ENCODE measurements at regions not wholly inside any gene's neighbourhood (a gene's known extent, or its start where the extent isn't known, plus 50 kb on each side); places are given as distances from the start of the nearest gene placed in this dataset.

DNA sequence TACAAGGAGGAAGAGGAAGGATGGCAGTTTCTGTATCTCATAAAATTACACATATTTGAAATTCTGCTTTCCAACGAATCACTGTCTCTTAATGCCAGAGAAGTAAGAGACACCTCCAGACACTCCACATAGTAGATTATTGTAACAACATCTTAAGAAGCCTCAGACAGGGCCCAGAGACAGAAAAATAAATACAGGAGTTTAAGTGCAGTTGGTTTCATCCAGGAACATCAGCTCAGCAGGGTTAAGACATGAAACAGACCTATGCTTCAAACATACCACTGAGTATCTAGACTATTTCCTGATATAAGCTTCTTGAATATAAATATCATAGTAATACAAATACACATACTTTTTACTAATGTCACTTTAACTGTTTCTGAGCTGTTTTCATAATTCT is 290.3 kb downstream of the ADAMTS20 start:
- Histone ChIP-seq H3K27me3 (ENCODE audit: control insufficient read depth in 2 of 2, insufficient read depth in 2 of 2, low read length in 2 of 2) (no peaks in the 10 kb centered on the region), H3K4me1 (ENCODE audit: control insufficient read depth in 2 of 2, insufficient read depth in 2 of 2, low read length in 2 of 2) (no peaks in the 10 kb centered on the region), H3K4me3 (ENCODE audit: low read length) (no peak overlapping the region), H3K27ac (ENCODE audit: low read depth, low read length) (no peak overlapping the region), H3K36me3 (ENCODE audit: control insufficient read depth in 2 of 3, insufficient read depth in 3 of 3, low read length in 3 of 3) (no peaks in the 10 kb centered on the region), H3K9me3 (ENCODE audit: control insufficient read depth in 2 of 3, low read length in 3 of 3) (no peaks in the 10 kb centered on the region)
- no peak for ATAC-seq
- no peak for DNase-seq
- no peaks in the 10 kb centered on the region for H3K27me3 Mint-ChIP-seq
- CTCF ChIA-PET: no interaction called here
- intact Hi-C loops (cut with micrococcal nuclease): no loop called here
- peaks cover 0 to 10% (median 2%) of the 10 kb centered on the region in 11 donors for H3K9me3 Mint-ChIP-seq
- no peak overlapping the region for H3K27ac Mint-ChIP-seq
- no peaks in the 10 kb centered on the region for H3K4me1 Mint-ChIP-seq
- H3K4me3 Mint-ChIP-seq: no peak overlapping the region
- POLR2A ChIA-PET: no interaction called here
- H3K36me3 Mint-ChIP-seq: no peaks in the 10 kb centered on the region

GRCh38 chr12:43255522-43256111 is 296.4 kb downstream of the ADAMTS20 start:
- H3K36me3 Mint-ChIP-seq: no peaks in the 10 kb centered on the region
- H3K27ac ChIP-seq (ENCODE audit: low read depth, low read length): no peak overlapping the region
- H3K4me1 Mint-ChIP-seq: no peaks in the 10 kb centered on the region
- no peaks in the 10 kb centered on the region for H3K36me3 ChIP-seq (ENCODE audit: control insufficient read depth in 2 of 3, insufficient read depth in 3 of 3, low read length in 3 of 3)
- DNase-seq (no peak), ATAC-seq (no peak)
- intact Hi-C loops (cut with micrococcal nuclease): no loop called here
- POLR2A ChIA-PET: no interaction called here
- no peak overlapping the region for H3K27ac Mint-ChIP-seq
- H3K4me3 Mint-ChIP-seq: no peak overlapping the region
- no peak overlapping the region for H3K4me3 ChIP-seq (ENCODE audit: low read length)
- H3K27me3 ChIP-seq (ENCODE audit: control insufficient read depth in 2 of 2, insufficient read depth in 2 of 2, low read length in 2 of 2): no peaks in the 10 kb centered on the region
- H3K9me3 Mint-ChIP-seq: peaks cover 0 to 12% (median 0%) of the 10 kb centered on the region in 11 donors
- no peaks in the 10 kb centered on the region for H3K9me3 ChIP-seq (ENCODE audit: control insufficient read depth in 2 of 3, low read length in 3 of 3)
- H3K27me3 Mint-ChIP-seq: no peaks in the 10 kb centered on the region
- H3K4me1 ChIP-seq (ENCODE audit: control insufficient read depth in 2 of 2, insufficient read depth in 2 of 2, low read length in 2 of 2): no peaks in the 10 kb centered on the region
- CTCF ChIA-PET: interaction anchor here (0.7 kb wide), 1 partner anchor 419 kb away, joined by 3 read pairs; no protein-coding TSS in a partner anchor

DNA sequence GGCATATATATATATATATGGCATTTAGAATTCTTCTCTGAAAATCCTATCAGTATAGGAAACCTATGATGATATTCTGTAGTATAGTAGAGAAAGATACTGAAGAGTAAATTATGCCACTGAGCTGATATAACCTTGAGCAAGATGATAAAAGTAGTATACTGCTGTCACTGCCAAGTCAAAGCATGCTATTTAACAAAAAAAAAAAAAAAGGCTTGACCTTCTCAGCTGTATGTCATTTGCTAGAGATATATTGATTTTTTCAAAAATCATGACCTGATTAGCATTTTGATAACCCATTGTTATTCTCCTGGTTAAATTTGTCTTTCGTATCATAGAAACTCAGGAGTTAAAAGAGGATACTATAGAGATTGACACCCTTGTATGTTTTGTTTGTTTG is 299.4 kb downstream of the ADAMTS20 start:
- ChIA-PET CTCF (no interaction called here), POLR2A (no interaction called here)
- Mint-ChIP-seq H3K27me3 (no peaks in the 10 kb centered on the region), H3K4me1 (no peaks in the 10 kb centered on the region), H3K36me3 (no peaks in the 10 kb centered on the region), H3K27ac (no peak overlapping the region), H3K9me3 (peaks cover 0 to 12% (median 0%) of the 10 kb centered on the region in 11 donors), H3K4me3 (no peak overlapping the region)
- H3K27me3 ChIP-seq (ENCODE audit: control insufficient read depth in 2 of 2, insufficient read depth in 2 of 2, low read length in 2 of 2): no peaks in the 10 kb centered on the region
- no peak overlapping the region for H3K27ac ChIP-seq (ENCODE audit: low read depth, low read length)
- H3K4me3 ChIP-seq (ENCODE audit: low read length): no peak overlapping the region
- DNase-seq (no peak), ATAC-seq (no peak)
- no peaks in the 10 kb centered on the region for H3K4me1 ChIP-seq (ENCODE audit: control insufficient read depth in 2 of 2, insufficient read depth in 2 of 2, low read length in 2 of 2)
- H3K36me3 ChIP-seq (ENCODE audit: control insufficient read depth in 2 of 3, insufficient read depth in 3 of 3, low read length in 3 of 3): no peaks in the 10 kb centered on the region
- intact Hi-C loops (cut with micrococcal nuclease): no loop called here
- H3K9me3 ChIP-seq (ENCODE audit: control insufficient read depth in 2 of 3, low read length in 3 of 3): no peaks in the 10 kb centered on the region

DNA sequence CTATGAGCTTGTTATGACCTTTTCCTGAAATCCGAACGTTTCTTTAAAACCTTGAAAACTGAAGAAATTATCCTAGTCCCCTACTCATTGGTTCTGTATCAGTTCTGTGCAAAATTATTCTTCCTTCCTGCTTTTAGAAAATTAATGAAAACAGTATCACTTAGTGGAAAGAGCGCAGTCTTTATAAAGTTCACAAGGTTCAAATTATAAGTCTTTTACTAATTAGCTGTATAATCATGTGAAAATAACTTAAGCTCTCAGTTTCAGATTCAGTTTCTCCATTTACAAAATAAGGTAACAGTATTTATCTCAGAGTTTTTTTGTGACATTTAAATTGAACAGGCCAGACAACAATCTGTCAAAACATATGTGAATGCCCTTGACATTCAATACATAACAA is 306.1 kb downstream of the ADAMTS20 start:
- Histone ChIP-seq H3K27me3 (ENCODE audit: control insufficient read depth in 2 of 2, insufficient read depth in 2 of 2, low read length in 2 of 2) (no peaks in the 10 kb centered on the region), H3K9me3 (ENCODE audit: control insufficient read depth in 2 of 3, low read length in 3 of 3) (no peaks in the 10 kb centered on the region), H3K27ac (ENCODE audit: low read depth, low read length) (no peak overlapping the region), H3K4me3 (ENCODE audit: low read length) (no peak overlapping the region), H3K4me1 (ENCODE audit: control insufficient read depth in 2 of 2, insufficient read depth in 2 of 2, low read length in 2 of 2) (no peaks in the 10 kb centered on the region), H3K36me3 (ENCODE audit: control insufficient read depth in 2 of 3, insufficient read depth in 3 of 3, low read length in 3 of 3) (no peaks in the 10 kb centered on the region)
- CTCF ChIA-PET: no interaction called here
- intact Hi-C loops (cut with micrococcal nuclease): no loop called here
- no peaks in the 10 kb centered on the region for H3K36me3 Mint-ChIP-seq
- H3K4me1 Mint-ChIP-seq: no peaks in the 10 kb centered on the region
- H3K27ac Mint-ChIP-seq: no peak overlapping the region
- H3K27me3 Mint-ChIP-seq: no peaks in the 10 kb centered on the region
- POLR2A ChIA-PET: no interaction called here
- H3K9me3 Mint-ChIP-seq: peaks cover 0 to 10% (median 0%) of the 10 kb centered on the region in 11 donors
- H3K4me3 Mint-ChIP-seq: no peak overlapping the region
- DNase-seq (no peak), ATAC-seq (no peak)

DNA sequence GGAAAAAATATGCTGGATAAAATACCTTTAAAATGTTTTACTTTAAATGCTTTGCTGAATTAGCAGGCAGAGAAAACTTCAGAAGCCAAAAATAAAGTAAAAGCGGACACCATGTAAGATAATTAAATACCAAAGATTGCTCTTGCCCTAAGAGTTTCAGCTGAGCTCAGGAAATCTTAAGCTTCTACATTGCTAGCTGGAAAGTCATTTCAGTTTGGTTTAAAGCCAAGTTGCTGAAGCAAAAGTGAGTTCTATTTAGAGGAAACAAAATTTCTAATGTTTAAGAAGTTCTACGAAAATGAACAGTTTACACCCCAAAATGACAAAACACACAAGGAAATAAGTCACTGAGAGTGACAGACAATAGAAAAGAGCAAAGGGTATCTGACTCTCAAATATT is 310.0 kb downstream of the ADAMTS20 start:
- Mint-ChIP-seq H3K4me3 (no peak overlapping the region), H3K27ac (no peak overlapping the region), H3K36me3 (no peaks in the 10 kb centered on the region), H3K4me1 (no peaks in the 10 kb centered on the region), H3K27me3 (no peaks in the 10 kb centered on the region), H3K9me3 (peaks cover 0 to 21% (median 3%) of the 10 kb centered on the region in 11 donors)
- Histone ChIP-seq H3K9me3 (ENCODE audit: control insufficient read depth in 2 of 3, low read length in 3 of 3) (no peaks in the 10 kb centered on the region), H3K36me3 (ENCODE audit: control insufficient read depth in 2 of 3, insufficient read depth in 3 of 3, low read length in 3 of 3) (no peaks in the 10 kb centered on the region), H3K4me3 (ENCODE audit: low read length) (no peak overlapping the region), H3K4me1 (ENCODE audit: control insufficient read depth in 2 of 2, insufficient read depth in 2 of 2, low read length in 2 of 2) (no peaks in the 10 kb centered on the region), H3K27ac (ENCODE audit: low read depth, low read length) (no peak overlapping the region), H3K27me3 (ENCODE audit: control insufficient read depth in 2 of 2, insufficient read depth in 2 of 2, low read length in 2 of 2) (no peaks in the 10 kb centered on the region)
- CTCF ChIA-PET: no interaction called here
- no peak for DNase-seq
- ATAC-seq: no peak
- POLR2A ChIA-PET: no interaction called here
- intact Hi-C loops (cut with micrococcal nuclease): no loop called here

- ChIA-PET POLR2A (interaction anchor here (0.6 kb wide), 1 partner anchor 77 kb away, joined by 3 read pairs; no protein-coding TSS in a partner anchor), CTCF (no interaction called here)
- Histone ChIP-seq H3K4me3 (ENCODE audit: low read length) (no peak overlapping the region), H3K27me3 (ENCODE audit: control insufficient read depth in 2 of 2, insufficient read depth in 2 of 2, low read length in 2 of 2) (no peaks in the 10 kb centered on the region), H3K4me1 (ENCODE audit: control insufficient read depth in 2 of 2, insufficient read depth in 2 of 2, low read length in 2 of 2) (no peaks in the 10 kb centered on the region), H3K36me3 (ENCODE audit: control insufficient read depth in 2 of 3, insufficient read depth in 3 of 3, low read length in 3 of 3) (no peaks in the 10 kb centered on the region), H3K27ac (ENCODE audit: low read depth, low read length) (no peak overlapping the region), H3K9me3 (ENCODE audit: control insufficient read depth in 2 of 3, low read length in 3 of 3) (no peaks in the 10 kb centered on the region)
- Mint-ChIP-seq H3K4me3 (no peak overlapping the region), H3K9me3 (peaks cover 0 to 17% (median 4%) of the 10 kb centered on the region in 11 donors), H3K27me3 (no peaks in the 10 kb centered on the region), H3K36me3 (no peaks in the 10 kb centered on the region), H3K4me1 (no peaks in the 10 kb centered on the region), H3K27ac (no peak overlapping the region)
- ATAC-seq (no peak), DNase-seq (no peak)
- intact Hi-C loops (cut with micrococcal nuclease): no loop called here
Measured at GRCh38 chr12:43238281-43238680, 313.7 kb downstream of the ADAMTS20 start.

GRCh38 chr12:43237238-43237879 is 314.6 kb downstream of the ADAMTS20 start:
- Mint-ChIP-seq H3K27me3 (no peaks in the 10 kb centered on the region), H3K4me3 (no peak overlapping the region), H3K36me3 (no peaks in the 10 kb centered on the region), H3K27ac (no peak overlapping the region), H3K9me3 (peaks cover 0 to 17% (median 4%) of the 10 kb centered on the region in 11 donors), H3K4me1 (no peaks in the 10 kb centered on the region)
- DNase-seq (no peak), ATAC-seq (no peak)
- POLR2A ChIA-PET: interaction anchor here (0.6 kb wide), 1 partner anchor 78 kb away, joined by 3 read pairs; no protein-coding TSS in a partner anchor
- Histone ChIP-seq H3K4me3 (ENCODE audit: low read length) (no peak overlapping the region), H3K4me1 (ENCODE audit: control insufficient read depth in 2 of 2, insufficient read depth in 2 of 2, low read length in 2 of 2) (no peaks in the 10 kb centered on the region), H3K9me3 (ENCODE audit: control insufficient read depth in 2 of 3, low read length in 3 of 3) (no peaks in the 10 kb centered on the region), H3K27me3 (ENCODE audit: control insufficient read depth in 2 of 2, insufficient read depth in 2 of 2, low read length in 2 of 2) (no peaks in the 10 kb centered on the region), H3K36me3 (ENCODE audit: control insufficient read depth in 2 of 3, insufficient read depth in 3 of 3, low read length in 3 of 3) (no peaks in the 10 kb centered on the region), H3K27ac (ENCODE audit: low read depth, low read length) (no peak overlapping the region)
- intact Hi-C loops (cut with micrococcal nuclease): no loop called here
- CTCF ChIA-PET: no interaction called here
